ENCODE measurements at regions not wholly inside any gene's neighbourhood (a gene's known extent, or its start where the extent isn't known, plus 50 kb on each side); places are given as distances from the start of the nearest gene placed in this dataset.
"Not testable (repeated sequence)": the region's sequence is repeated elsewhere in the genome, so short reads cannot be mapped to it uniquely, and the experiment has no call there.

DNA sequence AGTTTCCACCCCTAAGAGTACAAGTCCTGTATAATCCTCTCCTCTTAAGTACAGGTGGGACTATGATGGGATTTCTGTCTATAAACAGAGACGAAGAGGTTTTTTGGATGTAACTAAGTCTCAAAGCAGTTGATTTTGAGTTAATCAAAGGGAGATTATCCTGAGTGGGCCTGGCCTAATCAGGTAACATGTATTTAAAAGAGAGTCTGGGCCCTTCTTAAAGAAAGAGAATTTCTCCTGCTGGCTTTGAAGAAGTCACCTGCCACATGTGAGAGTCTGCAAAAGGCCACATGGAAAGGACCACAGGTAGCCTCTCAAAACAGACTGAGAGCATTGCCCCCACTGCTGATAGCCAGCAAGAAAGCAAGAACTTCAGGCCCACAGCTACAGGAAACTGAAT is 142.3 kb downstream of the IRX5 start:
- DNase-seq (ENCODE audit: low spot score), result no peak

- no peak for DNase-seq (ENCODE audit: low spot score)
Measured at GRCh38 chr16:55073830-55074229, 143.2 kb downstream of the IRX5 start.

DNA sequence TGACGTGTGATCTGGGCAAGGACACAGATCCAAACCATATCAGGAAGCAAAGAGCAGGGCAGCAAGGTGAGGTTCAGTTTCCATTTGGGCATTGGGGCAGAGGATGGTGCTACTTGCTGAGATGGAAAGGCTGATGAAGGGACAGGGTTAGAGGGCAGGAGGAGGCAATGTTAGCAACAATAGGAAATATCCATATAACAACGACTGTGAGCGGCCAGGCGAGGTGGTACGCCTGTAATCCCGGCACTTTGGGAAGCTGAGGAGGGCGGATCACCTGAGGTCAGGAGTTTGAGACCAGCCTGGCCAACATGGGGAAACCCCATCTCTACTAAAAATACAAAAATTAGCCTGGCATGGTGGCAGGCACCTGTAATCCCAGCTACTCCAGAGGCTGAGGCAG is 144.5 kb downstream of the IRX5 start:
- DNase-seq (ENCODE audit: low spot score), result not testable (repeated sequence)

GRCh38 chr16:55076053-55076452 is 145.4 kb downstream of the IRX5 start:
- DNase-seq (ENCODE audit: low spot score), result no peak

DNA sequence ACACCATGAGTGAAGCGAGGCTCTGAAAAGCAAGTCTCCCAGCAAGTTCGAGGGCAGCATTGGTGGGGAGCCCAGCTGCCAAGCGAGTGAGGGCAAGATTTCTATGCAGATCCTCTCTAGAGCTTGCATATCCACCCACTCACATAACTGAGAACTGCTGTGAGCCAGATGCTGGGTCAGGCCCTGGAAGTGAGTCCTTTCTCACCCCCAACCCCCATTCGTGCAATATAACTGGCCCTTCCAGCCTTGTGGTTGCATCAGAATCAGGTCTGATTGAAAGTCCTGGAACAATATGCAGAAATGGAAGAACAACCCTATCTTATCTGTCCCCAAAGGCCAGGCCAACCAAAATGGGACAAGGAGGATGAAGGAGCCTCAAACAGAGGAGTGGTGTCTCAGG is 146.6 kb downstream of the IRX5 start:
- no peak for DNase-seq (ENCODE audit: low spot score)

- DNase-seq (ENCODE audit: low spot score), result no peak
Measured at GRCh38 chr16:55078153-55078552, 147.5 kb downstream of the IRX5 start.

DNA sequence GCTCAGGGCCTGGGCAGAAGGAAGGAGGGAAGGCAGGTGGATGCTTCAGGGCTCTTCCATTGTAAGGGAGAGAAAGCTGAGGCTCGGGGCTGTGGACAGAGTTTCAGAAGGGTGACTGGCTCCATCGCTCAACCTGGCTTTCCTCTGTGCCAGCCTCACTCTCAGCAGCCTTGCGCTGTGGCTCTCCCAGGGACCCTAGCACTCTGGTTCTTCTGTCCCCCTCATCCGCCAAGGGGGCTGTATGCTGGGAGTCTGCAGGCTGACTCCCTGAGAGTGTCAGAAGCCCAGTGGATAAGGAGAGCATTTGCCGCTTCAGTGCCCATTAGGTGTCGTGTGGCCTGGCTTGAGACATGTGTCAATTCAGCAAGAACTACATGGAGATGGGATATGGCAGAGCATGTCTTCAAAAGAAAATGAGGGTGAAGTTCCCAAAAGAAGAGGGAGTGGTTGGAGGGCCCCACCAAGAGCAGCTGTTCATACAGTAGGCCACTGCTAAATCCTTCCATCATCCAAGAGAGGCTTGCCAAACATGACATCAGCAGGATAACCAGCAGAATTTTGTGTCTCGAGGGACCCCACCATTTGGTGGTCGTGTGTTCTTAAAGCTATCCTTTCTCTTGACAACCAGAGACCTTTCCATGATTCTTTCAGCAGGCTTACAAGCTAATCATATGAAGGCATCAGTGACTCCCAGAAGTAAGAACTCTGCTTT is 148.2 kb downstream of the IRX5 start:
- DNase-seq (ENCODE audit: low spot score), result no peak

GRCh38 chr16:55081622-55082590 is 151.2 kb downstream of the IRX5 start:
- DNase-seq (ENCODE audit: low spot score), result no peak

DNA sequence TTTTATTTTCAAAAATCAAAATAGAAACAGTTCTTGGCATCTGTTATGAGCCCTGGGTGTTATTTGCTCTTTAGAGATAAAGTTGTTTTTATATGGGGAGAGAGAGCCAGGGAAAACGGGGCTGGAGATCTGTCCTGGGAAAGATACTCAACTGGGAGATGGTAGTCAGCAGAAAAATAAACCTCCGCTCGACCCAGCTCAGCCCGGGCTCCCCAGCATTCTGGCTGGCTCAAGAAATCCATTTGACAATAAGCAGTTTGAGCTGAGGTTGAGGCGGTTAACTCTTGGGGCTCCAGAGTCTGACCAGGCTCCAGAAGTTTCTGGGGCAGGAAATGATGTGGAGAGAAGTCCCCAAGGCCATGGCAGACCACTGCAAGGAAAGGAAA is 151.9 kb downstream of the IRX5 start:
- no peak for DNase-seq (ENCODE audit: low spot score)

DNA sequence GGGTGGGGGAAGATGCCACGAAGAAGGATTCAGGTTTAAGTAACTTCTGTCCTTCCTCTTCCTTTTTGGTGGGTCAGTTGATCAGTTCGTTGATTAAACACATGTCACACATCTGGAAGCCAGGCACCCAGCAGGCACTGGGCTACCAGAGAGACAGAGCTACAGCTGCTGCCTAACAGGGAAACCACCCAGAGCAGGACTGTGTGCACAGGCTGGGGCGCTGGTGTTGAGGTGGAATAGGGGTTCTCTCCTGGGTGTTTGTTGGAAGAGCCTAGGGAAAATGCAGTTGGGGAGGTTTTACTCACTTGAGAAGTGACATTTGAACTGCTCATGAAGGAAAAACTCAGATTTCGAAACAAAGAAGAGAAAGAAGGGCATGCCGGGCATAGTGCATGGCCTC is 152.4 kb downstream of the IRX5 start:
- no peak for DNase-seq (ENCODE audit: low spot score)

DNA sequence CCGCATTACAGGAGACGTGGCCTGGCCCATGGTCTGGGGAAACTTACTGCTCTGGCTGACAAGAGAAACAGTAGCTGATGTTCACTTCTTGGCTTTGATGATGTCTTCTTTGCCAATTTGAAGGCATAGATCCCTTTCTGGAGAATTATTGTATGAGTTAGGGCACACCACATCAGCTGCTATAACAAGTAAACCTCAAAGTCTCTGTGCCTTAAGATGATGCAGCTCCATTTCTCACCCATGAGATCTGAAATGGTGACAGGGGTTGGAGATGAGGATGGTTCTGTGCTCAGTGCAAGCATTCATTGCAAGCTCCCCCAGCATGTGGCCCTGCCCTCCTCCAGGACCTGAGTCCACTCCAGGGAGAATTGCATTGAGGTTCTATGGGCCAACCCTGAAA is 157.4 kb downstream of the IRX5 start:
- DNase-seq (ENCODE audit: low spot score), result no peak

DNA sequence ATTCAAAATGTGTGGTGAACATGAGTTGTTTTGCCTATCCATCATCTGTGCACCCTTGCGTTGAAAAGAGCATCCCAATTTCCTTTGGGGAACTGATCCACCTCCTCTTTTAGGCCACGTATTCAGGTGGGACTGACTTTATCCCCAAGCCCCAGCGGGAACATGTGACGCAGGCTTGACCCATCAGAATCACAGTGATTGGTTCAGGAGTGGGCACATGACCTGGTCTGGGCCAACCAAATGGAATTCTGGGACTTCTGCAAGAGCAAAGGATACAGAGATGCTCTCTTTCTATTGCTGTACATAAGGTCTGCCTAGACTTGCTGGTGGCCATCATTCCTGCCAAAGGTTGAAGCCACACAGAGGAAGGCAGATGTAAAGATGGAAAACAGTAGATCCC is 158.9 kb downstream of the IRX5 start:
- no peak for DNase-seq (ENCODE audit: low spot score)

DNA sequence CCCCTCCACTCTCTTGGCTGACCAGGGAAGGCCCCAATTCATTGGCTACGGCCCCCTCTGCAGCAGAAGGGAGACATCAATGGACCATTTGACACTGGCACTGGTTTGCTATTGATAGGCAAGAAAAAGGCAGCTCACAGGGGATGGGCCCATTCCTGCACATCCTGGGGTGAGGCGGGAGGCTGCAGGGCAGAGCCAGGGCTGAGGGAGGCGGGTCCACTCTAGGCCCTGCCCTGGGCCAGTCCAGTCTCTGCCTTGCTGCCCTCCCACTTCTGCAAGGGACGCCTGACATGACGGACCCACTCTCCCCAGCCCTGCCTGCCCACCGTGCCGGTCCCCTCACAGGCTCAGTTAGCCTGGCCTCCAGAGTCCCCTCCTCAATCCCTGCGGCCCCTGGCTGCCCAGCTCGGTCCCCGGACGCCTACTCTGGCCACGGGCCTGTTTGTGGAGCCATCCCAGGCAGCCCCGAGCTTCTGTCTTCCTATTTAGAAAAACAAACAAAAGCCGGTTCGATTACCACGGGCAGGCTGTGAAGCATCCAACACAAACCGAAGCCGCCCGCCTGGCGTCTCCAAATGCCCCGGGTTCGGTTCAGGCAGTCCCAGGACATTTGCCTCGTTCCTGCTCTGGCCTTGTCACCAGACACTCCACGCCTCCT is 160.7 kb downstream of the IRX5 start:
- DNase-seq (ENCODE audit: low spot score), result no peak

- no peak for DNase-seq (ENCODE audit: low spot score)
Measured at GRCh38 chr16:55091871-55092230, 161.2 kb downstream of the IRX5 start.

DNA sequence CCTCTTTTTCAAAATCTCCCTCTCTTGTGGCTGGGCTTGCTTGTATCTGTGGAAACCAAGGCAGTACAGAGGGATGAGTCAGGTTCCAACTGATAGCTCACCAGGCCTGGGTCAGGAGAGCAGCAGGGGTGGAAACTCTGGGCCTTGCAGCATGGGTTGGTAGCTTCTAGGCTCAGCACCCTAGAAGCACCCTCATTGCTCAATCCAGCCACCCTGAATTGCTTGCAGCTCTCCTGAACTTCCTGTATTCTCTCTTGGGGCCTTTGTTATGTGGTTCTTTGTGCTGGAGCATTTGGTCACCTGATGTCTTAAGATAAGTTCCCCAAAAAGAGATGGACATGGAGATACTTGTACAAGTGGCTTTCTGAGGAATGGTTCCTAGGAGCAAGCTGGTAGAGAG is 169.4 kb downstream of the IRX5 start:
- DNase-seq (ENCODE audit: low spot score), result no peak

- no peak for DNase-seq (ENCODE audit: low spot score)
Measured at GRCh38 chr16:55101026-55101425, 170.4 kb downstream of the IRX5 start.

DNA sequence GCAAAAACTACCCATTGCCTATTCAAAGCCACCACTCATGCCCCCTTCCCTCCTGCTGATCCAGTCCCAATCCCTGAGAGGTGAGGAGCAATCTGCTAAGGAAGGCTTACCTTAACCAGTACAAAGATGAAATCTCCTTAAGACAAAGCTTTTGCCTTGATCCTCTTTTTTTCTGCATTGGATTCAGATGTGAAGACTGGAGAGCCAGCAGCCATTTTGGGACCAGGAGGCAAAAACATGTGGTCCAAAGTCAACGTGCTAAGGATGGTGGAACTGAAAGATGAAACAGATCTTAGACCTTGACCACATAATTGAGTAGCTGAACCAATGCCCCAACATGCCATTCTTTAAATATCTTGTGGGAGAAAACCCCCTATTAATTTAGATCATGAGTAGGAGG is 171.4 kb downstream of the IRX5 start:
- no peak for DNase-seq (ENCODE audit: low spot score)

GRCh38 chr16:55102531-55102930 is 171.9 kb downstream of the IRX5 start:
- DNase-seq (ENCODE audit: low spot score), result no peak

GRCh38 chr16:55107851-55108250 is 177.2 kb downstream of the IRX5 start:
- DNase-seq (ENCODE audit: low spot score), result no peak

DNA sequence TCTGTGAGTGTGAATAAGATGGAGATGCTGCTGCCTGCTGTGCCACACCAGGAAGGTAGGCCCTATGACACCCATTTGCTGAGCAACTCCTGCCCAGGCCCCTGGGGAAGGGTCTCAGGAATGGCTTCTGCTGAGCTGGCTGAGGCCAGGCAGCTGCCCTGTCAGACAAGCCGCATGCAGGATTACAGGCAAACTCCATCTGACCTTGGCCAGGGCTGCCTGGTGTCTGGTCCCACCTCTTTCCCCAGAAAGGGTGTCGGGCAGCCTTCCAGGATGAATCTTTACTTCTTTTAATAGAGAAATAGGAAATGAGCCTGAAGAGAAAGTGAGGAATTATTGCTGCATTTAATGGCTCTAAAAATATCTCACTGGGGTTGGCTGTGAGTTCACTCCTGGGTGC is 182.5 kb downstream of the IRX5 start:
- no peak for DNase-seq (ENCODE audit: low spot score)

- DNase-seq (ENCODE audit: low spot score), result no peak
Measured at GRCh38 chr16:55115506-55115905, 184.8 kb downstream of the IRX5 start.

- no peak for DNase-seq (ENCODE audit: low spot score)
Measured at GRCh38 chr16:55116165-55116920, 185.7 kb downstream of the IRX5 start.

All from CD4-positive, alpha-beta T cell treated with Interleukin-2 at 100 ng/mL for 4 hours (primary cell).